ENCODE measurements at regions not wholly inside any gene's neighbourhood (a gene's known extent, or its start where the extent isn't known, plus 50 kb on each side); places are given as distances from the start of the nearest gene placed in this dataset.

DNA sequence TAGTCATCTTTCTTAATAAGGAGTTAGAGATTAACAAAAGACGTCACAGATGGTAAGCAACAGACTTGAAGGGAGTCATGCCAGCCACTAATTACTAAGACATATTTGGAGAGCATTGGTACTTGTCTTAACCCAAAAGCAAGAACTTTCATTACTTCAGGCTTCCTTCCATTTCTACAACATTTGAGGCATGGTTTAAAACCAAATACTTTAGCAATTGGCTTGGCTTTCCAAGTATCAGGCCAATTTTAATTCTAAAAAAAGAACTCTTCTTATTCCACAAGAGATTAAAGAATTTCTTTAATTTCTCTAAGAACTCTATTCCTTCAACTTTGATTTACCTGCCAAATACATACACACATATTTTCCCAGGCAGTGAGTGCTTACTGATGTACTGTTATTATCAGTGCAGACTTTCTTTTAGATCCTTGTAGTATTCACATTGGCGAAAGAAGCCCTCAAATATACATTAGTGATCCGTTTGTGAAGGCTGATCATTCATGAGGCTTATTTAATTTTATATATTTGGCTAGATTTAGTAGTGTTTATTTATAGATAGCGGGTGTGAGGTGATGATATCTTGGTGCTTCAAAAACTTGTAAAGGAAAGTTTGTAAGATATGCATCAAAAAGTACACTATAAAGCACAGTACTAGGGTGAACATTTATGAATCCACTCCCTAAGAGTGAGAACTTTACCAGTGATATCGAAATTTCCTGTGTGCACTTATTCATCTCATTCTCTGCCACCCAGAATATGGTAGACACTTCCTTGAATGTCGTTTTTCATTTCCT, 229.2 kb downstream of the MFSD1 start:
- H3K9me2 ChIP-seq (replicated peaks; ENCODE audit: insufficient read depth, low read length), result no peaks in the 10 kb centered on the region
- H3K4me3 ChIP-seq (ENCODE audit: insufficient read depth, low read length, poor library complexity, severe bottlenecking), result no peak overlapping the region
- H3K27ac ChIP-seq (ENCODE audit: low read depth, low read length), result no peak overlapping the region
- H4K20me1 ChIP-seq (ENCODE audit: low read depth, low read length), result no peaks in the 10 kb centered on the region
- no peaks in the 10 kb centered on the region for H3K36me3 ChIP-seq (ENCODE audit: low read length)
- H3K27me3 ChIP-seq (ENCODE audit: low read length), result no peaks in the 10 kb centered on the region
- H3K4me2 ChIP-seq (ENCODE audit: low read depth, low read length, poor library complexity, severe bottlenecking), result no peak overlapping the region
- H3K79me2 ChIP-seq (ENCODE audit: insufficient read depth, low read length), result no peaks in the 10 kb centered on the region
- no peaks in the 10 kb centered on the region for H3F3A ChIP-seq (ENCODE audit: insufficient read depth)
- no peak overlapping the region for H3K9ac ChIP-seq (ENCODE audit: low read length)
- TF ChIP-seq, protein P1, sequence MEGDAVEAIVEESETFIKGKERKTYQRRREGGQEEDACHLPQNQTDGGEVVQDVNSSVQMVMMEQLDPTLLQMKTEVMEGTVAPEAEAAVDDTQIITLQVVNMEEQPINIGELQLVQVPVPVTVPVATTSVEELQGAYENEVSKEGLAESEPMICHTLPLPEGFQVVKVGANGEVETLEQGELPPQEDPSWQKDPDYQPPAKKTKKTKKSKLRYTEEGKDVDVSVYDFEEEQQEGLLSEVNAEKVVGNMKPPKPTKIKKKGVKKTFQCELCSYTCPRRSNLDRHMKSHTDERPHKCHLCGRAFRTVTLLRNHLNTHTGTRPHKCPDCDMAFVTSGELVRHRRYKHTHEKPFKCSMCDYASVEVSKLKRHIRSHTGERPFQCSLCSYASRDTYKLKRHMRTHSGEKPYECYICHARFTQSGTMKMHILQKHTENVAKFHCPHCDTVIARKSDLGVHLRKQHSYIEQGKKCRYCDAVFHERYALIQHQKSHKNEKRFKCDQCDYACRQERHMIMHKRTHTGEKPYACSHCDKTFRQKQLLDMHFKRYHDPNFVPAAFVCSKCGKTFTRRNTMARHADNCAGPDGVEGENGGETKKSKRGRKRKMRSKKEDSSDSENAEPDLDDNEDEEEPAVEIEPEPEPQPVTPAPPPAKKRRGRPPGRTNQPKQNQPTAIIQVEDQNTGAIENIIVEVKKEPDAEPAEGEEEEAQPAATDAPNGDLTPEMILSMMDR (IDR thresholded peaks at IDR 0.05; ENCODE audit: insufficient read depth, low read length, poor library complexity, severe bottlenecking), result no peak
- no peak for TF ChIP-seq EZH2phosphoT487 (conservative IDR thresholded peaks at IDR 0.05; ENCODE audit: low read length)
- no peak overlapping the region for H2AFZ ChIP-seq (ENCODE audit: low read depth, low read length, severe bottlenecking)
- H3K9me3 ChIP-seq (ENCODE audit: insufficient read depth, low read length), result no peaks in the 10 kb centered on the region

DNA sequence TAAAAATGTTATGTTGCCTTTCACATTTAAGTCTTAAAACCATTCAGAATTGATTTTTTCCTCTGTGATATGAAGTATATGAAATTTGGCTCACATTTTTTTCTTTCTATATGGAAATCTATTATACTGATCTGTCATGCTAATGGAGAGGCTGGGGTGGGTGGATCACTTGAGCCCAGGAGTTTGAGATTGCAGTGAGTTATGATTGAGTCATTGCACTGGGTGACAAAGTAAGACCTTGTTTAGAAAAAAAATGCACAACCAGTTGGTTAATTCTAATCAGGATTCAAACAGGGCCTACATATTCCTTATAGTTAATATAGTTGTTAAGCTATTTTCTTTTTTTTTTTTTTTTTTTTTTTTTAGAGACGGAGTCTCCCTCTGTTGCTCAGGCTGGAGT, 230.5 kb downstream of the MFSD1 start:
- Histone ChIP-seq H3K36me3 (ENCODE audit: low read length) (no peaks in the 10 kb centered on the region), H3K27me3 (ENCODE audit: low read length) (no peaks in the 10 kb centered on the region), H2AFZ (ENCODE audit: low read depth, low read length, severe bottlenecking) (no peak overlapping the region), H3K4me2 (ENCODE audit: low read depth, low read length, poor library complexity, severe bottlenecking) (no peak overlapping the region), H3K27ac (ENCODE audit: low read depth, low read length) (no peak overlapping the region), H3K79me2 (ENCODE audit: insufficient read depth, low read length) (no peaks in the 10 kb centered on the region), H4K20me1 (ENCODE audit: low read depth, low read length) (no peaks in the 10 kb centered on the region), H3K9me3 (ENCODE audit: insufficient read depth, low read length) (no peaks in the 10 kb centered on the region), H3F3A (ENCODE audit: insufficient read depth) (no peaks in the 10 kb centered on the region), H3K9ac (ENCODE audit: low read length) (no peak overlapping the region), H3K4me3 (ENCODE audit: insufficient read depth, low read length, poor library complexity, severe bottlenecking) (no peak overlapping the region), H3K9me2 (replicated peaks; ENCODE audit: insufficient read depth, low read length) (no peaks in the 10 kb centered on the region)
- TF ChIP-seq EZH2phosphoT487 (conservative IDR thresholded peaks at IDR 0.05; ENCODE audit: low read length), result no peak
- TF ChIP-seq, protein P1 (IDR thresholded peaks at IDR 0.05; ENCODE audit: insufficient read depth, low read length, poor library complexity, severe bottlenecking), result no peak

DNA sequence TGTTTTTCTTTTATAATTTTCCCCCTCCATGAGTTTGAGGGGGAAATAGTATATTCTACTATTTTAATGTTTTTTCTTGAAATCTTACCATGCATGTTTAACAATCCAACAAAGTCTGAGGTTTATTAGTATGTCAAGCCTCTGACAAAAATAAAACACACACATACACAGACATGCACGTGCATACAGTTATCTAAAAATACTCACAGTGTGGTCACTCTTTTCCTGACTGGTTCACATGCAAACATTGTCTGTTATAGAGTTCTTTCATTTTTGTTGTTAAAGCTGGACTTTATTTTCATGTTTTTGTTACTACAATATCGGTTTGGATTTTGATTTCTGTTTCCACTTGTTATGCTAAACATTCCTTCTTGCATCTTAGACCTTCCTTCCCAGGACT, 236.6 kb downstream of the MFSD1 start:
- no peaks in the 10 kb centered on the region for H3F3A ChIP-seq (ENCODE audit: insufficient read depth)
- no peaks in the 10 kb centered on the region for H3K9me2 ChIP-seq (replicated peaks; ENCODE audit: insufficient read depth, low read length)
- no peaks in the 10 kb centered on the region for H3K27me3 ChIP-seq (ENCODE audit: low read length)
- H3K79me2 ChIP-seq (ENCODE audit: insufficient read depth, low read length), result no peaks in the 10 kb centered on the region
- H3K9ac ChIP-seq (ENCODE audit: low read length), result no peak overlapping the region
- H3K4me2 ChIP-seq (ENCODE audit: low read depth, low read length, poor library complexity, severe bottlenecking), result peak overlapping the region; percentile 10
- no peak overlapping the region for H3K4me3 ChIP-seq (ENCODE audit: insufficient read depth, low read length, poor library complexity, severe bottlenecking)
- no peaks in the 10 kb centered on the region for H4K20me1 ChIP-seq (ENCODE audit: low read depth, low read length)
- TF ChIP-seq, protein P1 (IDR thresholded peaks at IDR 0.05; ENCODE audit: insufficient read depth, low read length, poor library complexity, severe bottlenecking), result no peak
- no peak for TF ChIP-seq EZH2phosphoT487 (conservative IDR thresholded peaks at IDR 0.05; ENCODE audit: low read length)
- H3K9me3 ChIP-seq (ENCODE audit: insufficient read depth, low read length), result no peaks in the 10 kb centered on the region
- no peak overlapping the region for H2AFZ ChIP-seq (ENCODE audit: low read depth, low read length, severe bottlenecking)
- H3K27ac ChIP-seq (ENCODE audit: low read depth, low read length), result no peak overlapping the region
- no peaks in the 10 kb centered on the region for H3K36me3 ChIP-seq (ENCODE audit: low read length)

Data from SU-DHL-6 (cell line).